ENCODE measurements at regions not wholly inside any gene's neighbourhood (a gene's known extent, or its start where the extent isn't known, plus 50 kb on each side); places are given as distances from the start of the nearest gene placed in this dataset.

GRCh38 chr13:73268306-73268705 lies 209.5 kb downstream of the KLF5 start:
- TF ChIP-seq POLR2AphosphoS5 (IDR thresholded peaks at IDR 0.05; ENCODE audit: low read depth, low read length), result no peak
- no peak for TF ChIP-seq REST (IDR thresholded peaks at IDR 0.05; ENCODE audit: insufficient read depth in 1 of 2, low read depth in 2 of 2, low read length in 2 of 2)
- TF ChIP-seq TAF1 (IDR thresholded peaks at IDR 0.05; ENCODE audit: borderline replicate concordance, insufficient read depth, low read length), result no peak
- TF ChIP-seq FOXP2 (optimal IDR thresholded peaks at IDR 0.05; ENCODE audit: borderline replicate concordance, extremely low read depth, extremely low read length, insufficient read depth), result no peak

All from PFSK-1 (cell line).